Aorta (tissue), 5 donors: ENCODE measurements at regions not wholly inside any gene's neighbourhood (a gene's known extent, or its start where the extent isn't known, plus 50 kb on each side); places are given as distances from the start of the nearest gene placed in this dataset.
"Not testable (repeated sequence)": the region's sequence is repeated elsewhere in the genome, so short reads cannot be mapped to it uniquely, and the experiment has no call there.

Source experiments
- ATAC-seq: fragments of 200-7000 bp; cut with Tn5 transposase; one replicate; pipeline ENCODE4 v1.9.1; 2022; ENCODE audit warnings: moderate library complexity; ENCODE audit not compliant: low FRiP score
- DNase-seq, 2 donors: peaks; one replicate each; pipeline ENCODE4 v3.0.0-alpha.2; 2020
- H3K27ac ChIP-seq, 2 donors: one replicate each; pipeline ENCODE4 v1.5.1; 2013; ENCODE audit warnings: low read length in 2 of 2, mild to moderate bottlenecking in 2 of 2, moderate library complexity in 2 of 2, control low read depth in 1 of 2, inconsistent platforms in 1 of 2, low read depth in 1 of 2
- H3K27me3 ChIP-seq, 2 donors: one replicate each; pipeline ENCODE4 v1.6.1; 2013; ENCODE audit warnings: control low read depth in 1 of 2, low read length in 1 of 2, mild to moderate bottlenecking in 1 of 2, moderate library complexity in 1 of 2; ENCODE audit not compliant: insufficient read depth in 2 of 2, control insufficient read depth in 1 of 2
- H3K36me3 ChIP-seq, 2 donors: one replicate each; pipeline ENCODE4 v1.6.1; 2013; ENCODE audit warnings: control low read depth in 1 of 2, low read length in 1 of 2, mild to moderate bottlenecking in 1 of 2; ENCODE audit not compliant: insufficient read depth in 2 of 2, control insufficient read depth in 1 of 2
- H3K4me1 ChIP-seq, 2 donors: one replicate each; pipeline ENCODE4 v1.6.1; 2013; ENCODE audit warnings: low read length in 2 of 2, control low read depth in 1 of 2, mild to moderate bottlenecking in 1 of 2, moderate library complexity in 1 of 2; ENCODE audit not compliant: insufficient read depth in 2 of 2, control insufficient read depth in 1 of 2
- H3K4me3 ChIP-seq, 2 donors: one replicate each; pipeline ENCODE4 v1.5.1; 2013; ENCODE audit warnings: low read length in 2 of 2, control low read depth in 1 of 2, mild to moderate bottlenecking in 1 of 2
- H3K9me3 ChIP-seq: one replicate; pipeline ENCODE4 v1.6.1; 2013; ENCODE audit warnings: mild to moderate bottlenecking, low read length; ENCODE audit not compliant: control insufficient read depth
- WGBS, 2 donors: extraction: QIAGEN DNeasy Blood & Tissue Kit; methylation state at CpG; one replicate each; pipeline ENCODE4 v1.1.7; 2013; 5-methylcytosine and 5-hydroxymethylcytosine counted together
- intact Hi-C, 2 donors: fragments of 100-400 bp; cut with DNase I; formaldehyde crosslinking; loops; one replicate each; pipeline versions ENCODE4 v1.14.2 to v1.15.0; 2022
- donor health status: healthy with polysubstance abuse.
- donor health status: Bipolar disorder and iron deficiency.
- donor health status: DM: no; HTN: no; CAD: no.
- donor health status: DM: no; HTN: no; CAD: no.
- donor health status: DM: yes; HTN: yes; CAD: no.

DNA sequence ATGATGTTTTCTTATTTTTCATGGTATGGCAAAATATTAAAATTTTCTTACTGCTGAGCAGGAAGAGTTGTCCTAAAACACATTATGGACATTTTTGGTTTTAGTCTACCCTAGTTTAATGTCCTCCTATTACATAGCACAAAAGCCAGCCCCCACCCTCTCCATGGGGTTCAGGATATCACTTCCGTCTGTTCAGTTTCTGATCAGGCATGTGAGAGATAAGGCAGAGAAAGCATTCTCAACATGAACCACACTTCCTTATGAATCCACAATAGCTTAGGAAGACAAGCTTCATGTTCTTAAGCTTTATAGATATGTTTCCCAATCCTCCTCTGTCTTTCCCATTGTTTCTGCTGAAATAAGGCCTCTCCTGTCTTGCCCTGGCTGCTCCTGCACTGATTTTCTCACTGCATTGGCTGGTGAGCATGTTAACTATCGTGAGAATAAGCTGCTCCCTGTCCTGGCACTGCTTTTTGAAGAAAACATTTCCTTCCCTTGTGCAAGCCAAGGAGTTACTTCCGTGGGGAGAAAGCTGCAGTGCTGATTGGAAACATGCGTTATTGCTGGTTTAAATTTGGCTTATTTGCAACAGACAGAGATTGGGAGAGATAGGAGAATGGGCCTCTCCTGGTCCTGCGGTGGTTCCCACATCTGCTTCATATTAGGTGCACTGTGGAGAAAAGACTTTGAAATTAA lies 260.3 kb upstream of the RPS23 start:
- no peak overlapping the region for H3K4me3 ChIP-seq
- no peaks in the 10 kb centered on the region for H3K27me3 ChIP-seq
- no peak for DNase-seq
- peak overlapping the region; percentile 15 to 91 for H3K27ac ChIP-seq
- peaks cover 0 to 8% of the 10 kb centered on the region in 2 donors for H3K4me1 ChIP-seq
- peaks cover 0 to 2% of the 10 kb centered on the region in 2 donors for H3K36me3 ChIP-seq
- intact Hi-C loops: no loop called here
- WGBS, 2 donors: 5 to 15% methylated on average over 5 of the region's 5 CpGs
- peaks cover 1% of the 10 kb centered on the region for H3K9me3 ChIP-seq
- peak; percentile 41 for ATAC-seq

DNA sequence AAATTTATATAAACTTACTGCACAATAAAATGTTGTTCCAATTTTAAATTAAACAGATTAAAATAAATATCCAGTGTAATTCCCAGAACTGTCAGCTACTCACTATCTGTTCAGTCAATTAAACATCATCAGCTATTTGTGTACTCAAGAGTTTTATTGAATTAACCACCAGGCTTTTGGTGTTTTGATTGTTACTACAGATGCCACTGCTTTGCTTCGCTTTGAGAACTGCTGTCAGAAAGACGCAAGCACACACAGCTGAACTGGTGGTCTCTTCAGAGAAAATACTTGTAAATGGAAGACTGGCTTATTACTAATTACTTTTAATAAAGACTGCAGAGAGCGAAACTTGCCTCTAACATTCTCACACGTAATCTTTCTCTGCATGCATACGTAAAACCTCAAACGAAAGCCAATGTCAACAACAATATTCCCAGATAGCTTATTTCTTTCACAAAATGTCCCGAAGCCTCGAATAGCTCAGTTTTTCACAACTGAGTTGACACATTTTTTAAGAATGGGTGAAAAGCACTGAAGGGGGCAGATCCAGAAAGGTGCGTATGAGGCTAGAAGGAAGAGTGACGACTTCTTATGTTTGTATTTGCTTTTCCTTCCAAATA lies 259.6 kb upstream of the RPS23 start:
- DNase-seq (no peak), ATAC-seq (no peak)
- no peaks in the 10 kb centered on the region for H3K27me3 ChIP-seq
- WGBS, 2 donors: 19 to 21% methylated on average over 10 of the region's 10 CpGs
- peak overlapping the region in 1 of 2 donors; percentile 53 for H3K4me3 ChIP-seq
- peaks cover 1% of the 10 kb centered on the region for H3K9me3 ChIP-seq
- peaks cover 0 to 2% of the 10 kb centered on the region in 2 donors for H3K36me3 ChIP-seq
- peaks cover 0 to 8% of the 10 kb centered on the region in 2 donors for H3K4me1 ChIP-seq
- intact Hi-C loops: no loop called here
- peak overlapping the region in 1 of 2 donors; percentile 15 for H3K27ac ChIP-seq

GRCh38 chr5:82534986-82535385 lies 256.8 kb upstream of the RPS23 start:
- WGBS, 2 donors: 95 to 96% methylated on average over 1 of the region's 1 CpG
- no peaks in the 10 kb centered on the region for H3K27me3 ChIP-seq
- peaks cover 1% of the 10 kb centered on the region for H3K9me3 ChIP-seq
- intact Hi-C loops: no loop called here
- no peak for DNase-seq
- no peaks in the 10 kb centered on the region for H3K36me3 ChIP-seq
- H3K4me3 ChIP-seq: no peak overlapping the region
- no peak overlapping the region for H3K27ac ChIP-seq
- ATAC-seq: no peak
- peaks cover 0 to 7% of the 10 kb centered on the region in 2 donors for H3K4me1 ChIP-seq

GRCh38 chr5:82532075-82532474 lies 253.9 kb upstream of the RPS23 start:
- not testable (repeated sequence) for H3K4me3 ChIP-seq
- WGBS, 2 donors: 89 to 95% methylated on average over 2 of the region's 2 CpGs

GRCh38 chr5:82526540-82526939 lies 248.4 kb upstream of the RPS23 start:
- 80 to 89% methylated on average over 2 of the region's 2 CpGs for WGBS, 2 donors
- intact Hi-C loops: no loop called here

More at GRCh38 chr5:82532075-82532474, 253.9 kb upstream of the RPS23 start:
- DNase-seq, intact Hi-C loops, H3K4me1 ChIP-seq, H3K36me3 ChIP-seq, H3K27me3 ChIP-seq, ATAC-seq, H3K27ac ChIP-seq, H3K9me3 ChIP-seq: not testable (repeated sequence)

GRCh38 chr5:82525626-82526025 lies 247.5 kb upstream of the RPS23 start:
- intact Hi-C loops: no loop called here
- no peaks in the 10 kb centered on the region for H3K9me3 ChIP-seq
- DNase-seq (no peak), ATAC-seq (no peak)
- H3K27ac ChIP-seq: no peak overlapping the region
- WGBS, 2 donors: 59 to 62% methylated on average over 3 of the region's 3 CpGs
- H3K4me3 ChIP-seq: no peak overlapping the region
- H3K36me3 ChIP-seq: no peaks in the 10 kb centered on the region
- no peaks in the 10 kb centered on the region for H3K27me3 ChIP-seq
- no peaks in the 10 kb centered on the region for H3K4me1 ChIP-seq

More at GRCh38 chr5:82526540-82526939, 248.4 kb upstream of the RPS23 start:
- H3K36me3 ChIP-seq: no peaks in the 10 kb centered on the region
- no peak overlapping the region for H3K4me3 ChIP-seq
- H3K4me1 ChIP-seq: no peaks in the 10 kb centered on the region
- H3K27me3 ChIP-seq: no peaks in the 10 kb centered on the region
- DNase-seq (no peak), ATAC-seq (no peak)
- no peak overlapping the region for H3K27ac ChIP-seq
- H3K9me3 ChIP-seq: no peaks in the 10 kb centered on the region

DNA sequence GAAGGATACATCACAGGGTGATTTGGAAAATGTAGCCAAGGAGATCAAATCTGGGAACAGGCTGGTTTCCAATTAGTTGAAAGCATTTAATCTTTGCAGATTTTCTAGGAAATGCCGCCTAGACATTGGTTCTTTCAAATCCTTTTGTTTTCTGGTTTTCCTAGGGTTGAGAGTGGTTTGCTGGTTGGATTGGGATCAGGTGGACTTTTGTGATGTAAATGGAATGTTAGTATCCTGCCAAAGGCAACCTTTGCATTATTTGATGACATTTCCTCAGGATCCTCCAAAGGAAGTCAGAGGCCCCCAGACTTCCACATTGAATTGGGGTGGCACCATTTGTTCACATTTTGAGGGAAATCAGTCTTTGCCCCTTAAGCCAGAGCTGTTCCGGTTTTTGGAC lies 245.5 kb upstream of the RPS23 start:
- intact Hi-C loops: no loop called here
- no peak overlapping the region for H3K4me3 ChIP-seq
- no peaks in the 10 kb centered on the region for H3K27me3 ChIP-seq
- H3K4me1 ChIP-seq: no peaks in the 10 kb centered on the region
- ATAC-seq: no peak
- WGBS, 2 donors: 68 to 75% methylated on average over 2 of the region's 2 CpGs
- no peak for DNase-seq
- no peak overlapping the region for H3K27ac ChIP-seq
- no peaks in the 10 kb centered on the region for H3K36me3 ChIP-seq
- no peaks in the 10 kb centered on the region for H3K9me3 ChIP-seq

GRCh38 chr5:82522897-82523296 lies 244.7 kb upstream of the RPS23 start:
- DNase-seq (no peak), ATAC-seq (no peak)
- Histone ChIP-seq H3K4me1 (no peaks in the 10 kb centered on the region), H3K27me3 (no peaks in the 10 kb centered on the region), H3K36me3 (no peaks in the 10 kb centered on the region), H3K9me3 (no peaks in the 10 kb centered on the region), H3K27ac (no peak overlapping the region), H3K4me3 (no peak overlapping the region)
- 87 to 93% methylated on average over 7 of the region's 7 CpGs for WGBS, 2 donors
- intact Hi-C loops: no loop called here

DNA sequence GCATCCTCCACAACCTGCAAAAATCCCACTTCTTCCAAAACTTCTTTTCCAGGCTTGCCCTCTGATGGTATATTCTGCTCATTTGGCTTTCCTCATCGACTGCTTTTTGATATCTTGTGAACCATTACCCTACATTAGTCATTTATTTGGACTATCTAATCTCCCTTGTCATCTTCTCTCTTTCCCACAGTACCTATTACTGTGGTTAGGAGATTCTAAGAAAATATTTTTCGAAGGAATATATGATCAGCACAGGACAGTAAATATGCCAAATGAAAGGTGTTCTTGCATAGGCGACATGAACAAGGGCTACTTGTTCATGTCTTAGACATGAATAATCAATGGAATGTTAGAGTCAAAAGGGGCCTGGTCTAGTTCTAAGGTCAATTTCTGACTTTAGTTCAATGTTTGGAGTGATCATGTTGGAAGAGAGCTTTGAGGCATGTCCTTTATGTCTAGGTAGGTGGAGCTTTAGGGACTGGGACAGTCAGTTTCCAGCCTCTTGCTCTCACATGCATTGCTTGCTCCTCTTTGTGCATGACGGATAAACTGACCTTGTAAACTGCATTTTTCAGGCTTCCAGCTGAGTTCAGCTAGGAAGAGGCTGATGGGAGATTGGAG lies 243.4 kb upstream of the RPS23 start:
- no peaks in the 10 kb centered on the region for H3K4me1 ChIP-seq
- intact Hi-C loops: no loop called here
- DNase-seq (no peak), ATAC-seq (no peak)
- WGBS, 2 donors: 71 to 73% methylated on average over 4 of the region's 4 CpGs
- no peak overlapping the region for H3K27ac ChIP-seq
- no peaks in the 10 kb centered on the region for H3K36me3 ChIP-seq
- no peaks in the 10 kb centered on the region for H3K9me3 ChIP-seq
- H3K4me3 ChIP-seq: no peak overlapping the region
- H3K27me3 ChIP-seq: no peaks in the 10 kb centered on the region
